IPS-20b (cell line): ENCODE measurements at regions not wholly inside any gene's neighbourhood (a gene's known extent, or its start where the extent isn't known, plus 50 kb on each side); places are given as distances from the start of the nearest gene placed in this dataset.

Experiments
- H3K27ac ChIP-seq: one replicate; pipeline ENCODE4 v1.5.1; 2013; ENCODE audit warnings: low read length
- H3K27me3 ChIP-seq: 2 replicates; pipeline ENCODE4 v1.6.1; 2013; ENCODE audit warnings: mild to moderate bottlenecking, low read length, inconsistent platforms; ENCODE audit not compliant: insufficient read depth
- H3K36me3 ChIP-seq: 2 replicates; pipeline ENCODE4 v1.6.1; 2013; ENCODE audit warnings: low read depth, mild to moderate bottlenecking, inconsistent platforms, low read length, moderate library complexity; ENCODE audit not compliant: insufficient read depth
- H3K4me1 ChIP-seq: 2 replicates; pipeline ENCODE4 v1.6.1; 2013; ENCODE audit warnings: mild to moderate bottlenecking, control low read depth, inconsistent platforms, low read length, moderate library complexity; ENCODE audit not compliant: insufficient read depth
- H3K4me3 ChIP-seq: 2 replicates; pipeline ENCODE4 v1.5.1; 2013; ENCODE audit warnings: mild to moderate bottlenecking, low read length, inconsistent platforms
- H3K9ac ChIP-seq: 2 replicates; pipeline ENCODE4 v1.6.1; 2013; ENCODE audit warnings: low read depth, mild to moderate bottlenecking, inconsistent platforms, low read length, moderate library complexity
- H3K9me3 ChIP-seq: 2 replicates; pipeline ENCODE4 v1.6.1; 2013; ENCODE audit warnings: mild to moderate bottlenecking, low read depth, low read length, inconsistent platforms; ENCODE audit not compliant: insufficient read depth

DNA sequence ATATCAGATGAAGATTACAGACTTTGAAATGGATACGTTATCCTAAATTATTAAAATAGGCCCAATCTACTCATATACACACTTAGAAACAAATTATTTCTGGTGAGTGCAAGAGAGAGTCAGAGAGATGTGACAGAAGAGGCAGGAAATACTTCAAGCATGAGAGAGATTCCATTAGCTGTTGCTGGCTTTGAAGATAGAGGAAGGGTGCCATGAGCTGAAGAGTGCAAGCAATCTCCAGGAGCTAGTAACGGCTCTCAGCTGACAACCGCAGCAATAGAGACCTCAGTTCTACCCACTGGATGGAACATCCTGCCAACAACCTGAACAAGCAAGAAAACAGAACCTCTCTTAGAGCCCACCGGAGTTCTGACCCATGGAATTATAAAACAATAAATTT, 270.7 kb upstream of the SLITRK3 start:
- Histone ChIP-seq H3K4me3 (no peak overlapping the region), H3K9ac (no peak overlapping the region), H3K36me3 (no peaks in the 10 kb centered on the region), H3K9me3 (peaks cover 4% of the 10 kb centered on the region; the same call in 1 of the 2 replicates), H3K4me1 (no peaks in the 10 kb centered on the region), H3K27ac (no peak overlapping the region), H3K27me3 (no peaks in the 10 kb centered on the region)

GRCh38 chr3:165464736-165465135, 268.6 kb upstream of the SLITRK3 start:
- Histone ChIP-seq H3K27ac (no peak overlapping the region), H3K9ac (no peak overlapping the region), H3K36me3 (no peaks in the 10 kb centered on the region), H3K9me3 (no peaks in the 10 kb centered on the region), H3K4me1 (no peaks in the 10 kb centered on the region), H3K4me3 (no peak overlapping the region), H3K27me3 (no peaks in the 10 kb centered on the region)

GRCh38 chr3:165463531-165463930, 267.3 kb upstream of the SLITRK3 start:
- Histone ChIP-seq H3K4me3 (no peak overlapping the region), H3K27ac (no peak overlapping the region), H3K9me3 (no peaks in the 10 kb centered on the region), H3K27me3 (no peaks in the 10 kb centered on the region), H3K9ac (no peak overlapping the region), H3K36me3 (no peaks in the 10 kb centered on the region), H3K4me1 (no peaks in the 10 kb centered on the region)

DNA sequence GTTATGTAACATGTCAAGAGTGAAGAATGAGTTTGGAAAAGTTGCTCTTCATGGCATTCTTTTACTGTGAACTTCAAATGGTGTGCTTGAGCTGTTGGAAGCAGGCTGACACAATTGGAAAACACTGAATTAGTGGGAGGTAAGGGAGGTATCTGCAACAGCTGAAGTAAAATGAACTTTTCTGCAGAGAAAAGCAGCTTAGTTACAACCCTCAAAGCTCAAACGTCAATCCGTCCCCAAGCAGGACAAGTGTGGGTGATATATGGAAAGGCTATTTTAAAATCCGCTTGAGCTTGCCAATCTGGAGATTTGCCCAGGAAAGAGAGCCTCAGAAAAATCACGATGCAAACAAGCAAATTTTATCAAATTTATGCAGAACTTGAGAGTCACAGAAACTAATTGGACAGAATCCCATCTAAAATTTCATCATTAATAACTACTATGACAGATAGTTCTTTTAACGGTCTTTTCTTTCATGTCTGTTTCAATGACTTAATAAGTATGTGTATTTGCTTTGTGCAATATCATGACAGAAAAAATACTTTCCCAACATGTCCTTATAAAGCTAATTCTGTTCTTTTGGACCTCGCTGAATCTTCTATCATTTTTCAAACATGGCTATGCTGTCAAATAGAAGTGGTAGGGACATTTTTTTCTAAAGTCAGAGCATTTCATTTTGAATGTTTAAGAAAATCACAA, 266.6 kb upstream of the SLITRK3 start:
- H3K4me3 ChIP-seq, result no peak overlapping the region
- no peak overlapping the region for H3K9ac ChIP-seq
- H3K4me1 ChIP-seq, result no peaks in the 10 kb centered on the region
- H3K36me3 ChIP-seq, result no peaks in the 10 kb centered on the region
- no peak overlapping the region for H3K27ac ChIP-seq
- H3K27me3 ChIP-seq, result no peaks in the 10 kb centered on the region
- no peaks in the 10 kb centered on the region for H3K9me3 ChIP-seq

GRCh38 chr3:165459924-165460835, 264.0 kb upstream of the SLITRK3 start:
- no peak overlapping the region for H3K4me3 ChIP-seq
- H3K9me3 ChIP-seq, result no peaks in the 10 kb centered on the region
- no peaks in the 10 kb centered on the region for H3K4me1 ChIP-seq
- H3K9ac ChIP-seq, result no peak overlapping the region
- H3K27me3 ChIP-seq, result no peaks in the 10 kb centered on the region
- H3K27ac ChIP-seq, result no peak overlapping the region
- H3K36me3 ChIP-seq, result no peaks in the 10 kb centered on the region

GRCh38 chr3:165459111-165459510, 262.9 kb upstream of the SLITRK3 start:
- Histone ChIP-seq H3K36me3 (no peaks in the 10 kb centered on the region), H3K4me1 (no peaks in the 10 kb centered on the region), H3K9ac (no peak overlapping the region), H3K9me3 (no peaks in the 10 kb centered on the region), H3K27me3 (no peaks in the 10 kb centered on the region), H3K27ac (no peak overlapping the region), H3K4me3 (no peak overlapping the region)

GRCh38 chr3:165457096-165457495, 260.9 kb upstream of the SLITRK3 start:
- H3K9me3 ChIP-seq, result peaks cover 5% of the 10 kb centered on the region

GRCh38 chr3:165455793-165456192, 259.6 kb upstream of the SLITRK3 start:
- Histone ChIP-seq H3K27ac (no peak overlapping the region), H3K36me3 (no peaks in the 10 kb centered on the region), H3K4me3 (no peak overlapping the region), H3K4me1 (no peaks in the 10 kb centered on the region), H3K9me3 (peaks cover 5% of the 10 kb centered on the region), H3K27me3 (no peaks in the 10 kb centered on the region), H3K9ac (no peak overlapping the region)

More at GRCh38 chr3:165457096-165457495, 260.9 kb upstream of the SLITRK3 start:
- Histone ChIP-seq H3K27ac (no peak overlapping the region), H3K36me3 (no peaks in the 10 kb centered on the region), H3K9ac (no peak overlapping the region), H3K4me1 (no peaks in the 10 kb centered on the region), H3K4me3 (no peak overlapping the region), H3K27me3 (no peaks in the 10 kb centered on the region)

DNA sequence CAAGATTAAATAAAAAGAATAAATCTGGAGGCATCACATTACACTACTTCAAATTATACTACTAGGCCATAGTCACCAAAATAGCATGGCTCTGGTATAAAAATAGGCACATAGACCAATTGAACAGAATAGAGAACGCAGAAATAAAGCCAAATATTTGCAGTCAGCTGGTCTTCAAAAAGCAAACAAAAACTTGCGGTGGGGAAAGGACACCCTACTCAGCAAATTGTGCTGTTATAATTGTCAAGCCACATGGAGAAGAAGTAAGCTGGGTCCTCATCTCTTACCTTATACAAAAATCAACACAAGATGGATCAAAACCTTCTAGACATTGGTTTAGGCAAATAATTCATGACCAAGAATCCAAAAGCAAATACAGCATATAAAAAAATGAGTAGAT, 259.2 kb upstream of the SLITRK3 start:
- Histone ChIP-seq H3K4me3 (no peak overlapping the region), H3K27me3 (no peaks in the 10 kb centered on the region), H3K4me1 (no peaks in the 10 kb centered on the region), H3K9me3 (peaks cover 5% of the 10 kb centered on the region), H3K27ac (no peak overlapping the region), H3K9ac (no peak overlapping the region), H3K36me3 (no peaks in the 10 kb centered on the region)

DNA sequence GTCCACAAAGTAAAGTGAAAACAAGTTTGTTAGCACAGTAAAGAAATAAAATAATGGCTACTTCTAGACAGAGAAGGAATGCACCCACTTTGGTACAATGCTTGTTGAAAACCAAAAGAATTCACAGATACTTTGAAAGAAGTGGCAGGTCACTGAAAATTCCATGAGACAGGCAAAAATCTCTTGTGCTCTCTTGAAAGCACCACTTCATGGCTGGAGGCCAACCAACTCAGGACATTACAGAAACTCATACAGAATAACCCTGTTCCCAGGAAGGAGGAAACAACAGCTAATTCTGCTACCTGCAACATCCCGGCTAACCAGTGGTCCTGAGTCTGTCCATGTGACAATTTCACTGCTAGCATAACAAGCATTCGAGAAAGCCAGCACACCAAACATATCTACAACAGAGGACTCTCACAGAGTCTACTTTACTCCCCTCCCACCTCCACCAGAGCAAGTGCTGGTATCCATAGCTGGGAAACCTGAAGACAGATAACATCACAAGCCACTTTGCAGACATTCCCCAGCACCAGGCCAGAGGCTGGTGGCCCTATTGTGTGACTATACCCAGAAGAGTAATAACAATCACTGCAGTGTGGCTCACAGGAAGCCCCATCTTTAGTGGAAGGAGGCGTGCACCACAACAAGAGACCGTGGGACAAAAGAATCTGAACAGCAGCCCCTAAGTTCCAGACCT, 255.3 kb upstream of the SLITRK3 start:
- no peak overlapping the region for H3K4me3 ChIP-seq
- no peaks in the 10 kb centered on the region for H3K36me3 ChIP-seq
- no peaks in the 10 kb centered on the region for H3K4me1 ChIP-seq
- H3K9ac ChIP-seq, result no peak overlapping the region
- H3K27me3 ChIP-seq, result no peaks in the 10 kb centered on the region
- H3K9me3 ChIP-seq, result peaks cover 5% of the 10 kb centered on the region
- no peak overlapping the region for H3K27ac ChIP-seq

GRCh38 chr3:165446555-165446954, 250.4 kb upstream of the SLITRK3 start:
- H3K36me3 ChIP-seq, result no peaks in the 10 kb centered on the region
- H3K4me3 ChIP-seq, result no peak overlapping the region
- no peaks in the 10 kb centered on the region for H3K27me3 ChIP-seq
- H3K9me3 ChIP-seq, result no peaks in the 10 kb centered on the region
- H3K4me1 ChIP-seq, result no peaks in the 10 kb centered on the region
- no peak overlapping the region for H3K9ac ChIP-seq
- no peak overlapping the region for H3K27ac ChIP-seq
